ENCODE measurements at regions not wholly inside any gene's neighbourhood (a gene's known extent, or its start where the extent isn't known, plus 50 kb on each side); places are given as distances from the start of the nearest gene placed in this dataset.

DNA sequence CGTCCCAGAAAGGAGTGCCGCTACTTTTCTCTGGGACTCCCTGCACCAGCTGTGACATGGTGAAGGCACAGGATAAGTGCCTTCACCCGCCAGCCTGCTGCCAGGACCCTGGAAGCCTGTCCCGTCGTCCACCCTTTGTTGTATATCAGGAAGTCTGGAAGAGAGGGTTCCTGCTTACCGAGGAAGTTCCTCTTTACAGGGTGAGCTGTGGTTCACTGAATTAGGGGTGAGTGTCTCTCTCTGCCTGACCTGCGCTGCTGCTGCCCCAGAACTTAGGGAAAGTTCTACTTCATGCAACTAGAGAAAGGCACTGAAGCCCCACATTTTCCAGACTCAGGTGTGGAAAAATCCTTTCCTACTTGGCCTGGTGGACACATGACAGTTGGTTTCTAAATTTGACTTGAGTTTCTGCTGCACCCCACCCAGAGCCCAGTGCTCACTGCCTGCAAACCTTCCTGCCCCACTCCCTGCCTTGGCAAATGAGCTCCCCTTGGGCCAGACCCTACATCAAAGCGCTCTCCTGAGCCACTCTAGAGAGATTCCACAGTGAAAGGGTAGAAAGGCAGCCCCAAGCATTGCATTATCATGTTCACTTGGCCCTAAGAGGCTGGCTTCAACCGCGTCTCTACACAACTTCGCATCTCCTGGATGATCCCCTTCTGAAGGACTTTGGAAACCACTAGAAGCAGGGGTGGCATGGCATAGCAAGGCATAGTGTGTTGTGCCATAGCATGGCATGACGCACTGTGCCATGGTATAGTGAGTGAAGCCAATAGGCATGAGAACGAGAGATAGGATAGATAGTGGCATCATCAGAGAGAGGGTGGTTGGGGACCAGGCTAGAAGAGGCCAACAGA, 215.8 kb upstream of the CDYL start:
- no peak overlapping the region for H3K4me3 ChIP-seq (ENCODE audit: low read depth, low read length)
- TF ChIP-seq, protein P1, sequence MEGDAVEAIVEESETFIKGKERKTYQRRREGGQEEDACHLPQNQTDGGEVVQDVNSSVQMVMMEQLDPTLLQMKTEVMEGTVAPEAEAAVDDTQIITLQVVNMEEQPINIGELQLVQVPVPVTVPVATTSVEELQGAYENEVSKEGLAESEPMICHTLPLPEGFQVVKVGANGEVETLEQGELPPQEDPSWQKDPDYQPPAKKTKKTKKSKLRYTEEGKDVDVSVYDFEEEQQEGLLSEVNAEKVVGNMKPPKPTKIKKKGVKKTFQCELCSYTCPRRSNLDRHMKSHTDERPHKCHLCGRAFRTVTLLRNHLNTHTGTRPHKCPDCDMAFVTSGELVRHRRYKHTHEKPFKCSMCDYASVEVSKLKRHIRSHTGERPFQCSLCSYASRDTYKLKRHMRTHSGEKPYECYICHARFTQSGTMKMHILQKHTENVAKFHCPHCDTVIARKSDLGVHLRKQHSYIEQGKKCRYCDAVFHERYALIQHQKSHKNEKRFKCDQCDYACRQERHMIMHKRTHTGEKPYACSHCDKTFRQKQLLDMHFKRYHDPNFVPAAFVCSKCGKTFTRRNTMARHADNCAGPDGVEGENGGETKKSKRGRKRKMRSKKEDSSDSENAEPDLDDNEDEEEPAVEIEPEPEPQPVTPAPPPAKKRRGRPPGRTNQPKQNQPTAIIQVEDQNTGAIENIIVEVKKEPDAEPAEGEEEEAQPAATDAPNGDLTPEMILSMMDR (IDR thresholded peaks at IDR 0.05; ENCODE audit: insufficient read depth, low read depth, low read length), result no peak
- no peak for DNase-seq (ENCODE audit: low read depth)

DNA sequence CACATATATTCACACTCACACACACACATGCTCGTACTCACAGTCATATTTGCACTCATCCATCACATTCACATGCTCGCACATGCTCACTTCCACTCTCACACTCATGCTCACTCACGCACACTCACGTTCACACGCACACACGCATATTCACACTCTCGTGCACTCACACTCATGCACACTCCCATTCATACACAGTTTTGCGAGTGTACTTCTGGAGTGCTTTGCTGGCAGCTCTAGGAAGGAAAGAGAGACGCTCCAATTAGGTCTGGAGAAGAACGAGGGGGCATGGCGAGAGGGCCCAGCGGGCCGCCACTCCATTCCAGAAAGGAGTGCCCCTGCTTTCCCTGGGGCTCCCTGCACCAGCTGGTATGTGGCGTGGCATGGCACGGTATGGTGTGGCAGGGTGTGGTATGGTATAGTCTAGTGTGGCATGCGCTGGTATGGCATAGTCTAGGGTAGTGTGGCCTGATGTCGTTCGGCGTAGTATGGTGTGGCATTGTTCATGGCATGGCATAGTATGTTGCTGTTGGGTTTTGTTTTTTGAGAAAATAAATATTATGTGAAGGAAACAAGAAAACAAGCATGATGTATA, 216.8 kb upstream of the CDYL start:
- TF ChIP-seq, protein P1 (IDR thresholded peaks at IDR 0.05; ENCODE audit: insufficient read depth, low read depth, low read length), result no peak
- H3K4me3 ChIP-seq (ENCODE audit: low read depth, low read length), result no peak overlapping the region
- no peak for DNase-seq (ENCODE audit: low read depth)

DNA sequence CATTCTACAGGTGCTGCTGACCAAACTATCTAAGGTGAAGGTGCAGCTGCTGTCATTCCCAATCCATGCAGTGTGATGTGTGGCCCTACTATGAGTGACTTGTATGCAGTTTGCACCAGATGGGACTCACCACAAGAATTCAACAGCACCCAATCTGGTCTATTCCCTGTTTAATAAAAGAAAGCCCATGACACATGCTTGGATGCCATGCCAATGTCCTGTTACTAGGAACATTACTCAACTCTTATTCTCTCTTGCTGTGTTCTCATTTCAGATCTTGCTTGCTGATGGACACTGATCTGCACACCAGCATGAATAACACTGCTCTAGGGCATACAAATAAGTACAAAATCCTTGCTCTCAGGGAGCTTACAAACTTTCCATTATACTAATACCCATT, 221.6 kb upstream of the CDYL start:
- H3K4me3 ChIP-seq (ENCODE audit: low read depth, low read length), result no peak overlapping the region
- DNase-seq (ENCODE audit: low read depth), result no peak
- TF ChIP-seq, protein P1 (IDR thresholded peaks at IDR 0.05; ENCODE audit: insufficient read depth, low read depth, low read length), result no peak

DNA sequence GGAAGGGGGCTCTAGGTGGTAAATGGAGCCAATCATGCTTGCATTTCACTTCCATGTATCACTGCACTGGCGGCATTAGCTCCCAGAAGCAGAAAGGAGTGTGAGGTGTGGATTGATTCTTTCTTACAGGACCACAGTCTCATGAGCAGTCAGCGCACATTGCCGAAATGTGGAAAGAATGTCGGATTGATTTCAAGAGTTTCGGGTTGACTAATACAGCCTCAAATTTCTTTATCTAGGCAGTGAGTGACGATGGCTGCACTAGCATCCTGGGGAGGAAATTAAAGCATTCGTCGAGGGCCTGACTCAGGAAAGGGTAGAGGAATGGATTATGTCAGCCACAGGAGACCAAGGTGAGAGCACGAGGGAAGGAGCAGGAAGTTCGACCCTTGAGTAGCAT, 222.8 kb upstream of the CDYL start:
- no peak overlapping the region for H3K4me3 ChIP-seq (ENCODE audit: low read depth, low read length)
- TF ChIP-seq, protein P1 (IDR thresholded peaks at IDR 0.05; ENCODE audit: insufficient read depth, low read depth, low read length), result no peak
- DNase-seq (ENCODE audit: low read depth), result no peak

DNA sequence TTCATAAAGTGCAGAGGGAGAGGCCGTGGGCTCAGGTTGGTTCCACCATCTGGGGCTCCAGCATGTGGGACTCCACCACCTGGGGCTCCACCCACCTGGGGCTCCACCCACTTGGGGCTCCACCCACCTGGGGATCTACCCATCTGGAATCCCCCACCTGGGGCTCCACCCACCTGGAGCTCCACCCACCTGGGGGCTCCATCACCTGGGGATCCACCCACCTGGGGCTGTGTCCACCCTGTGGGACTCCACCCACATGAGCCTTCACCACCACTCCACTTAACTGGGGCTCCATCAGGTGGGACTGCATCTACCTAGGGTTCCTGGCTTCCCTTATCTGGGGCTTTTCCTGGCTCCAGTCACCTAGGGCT, 226.0 kb upstream of the CDYL start:
- H3K4me3 ChIP-seq (ENCODE audit: low read depth, low read length), result no peak overlapping the region
- TF ChIP-seq, protein P1 (IDR thresholded peaks at IDR 0.05; ENCODE audit: insufficient read depth, low read depth, low read length), result no peak
- DNase-seq (ENCODE audit: low read depth), result no peak

DNA sequence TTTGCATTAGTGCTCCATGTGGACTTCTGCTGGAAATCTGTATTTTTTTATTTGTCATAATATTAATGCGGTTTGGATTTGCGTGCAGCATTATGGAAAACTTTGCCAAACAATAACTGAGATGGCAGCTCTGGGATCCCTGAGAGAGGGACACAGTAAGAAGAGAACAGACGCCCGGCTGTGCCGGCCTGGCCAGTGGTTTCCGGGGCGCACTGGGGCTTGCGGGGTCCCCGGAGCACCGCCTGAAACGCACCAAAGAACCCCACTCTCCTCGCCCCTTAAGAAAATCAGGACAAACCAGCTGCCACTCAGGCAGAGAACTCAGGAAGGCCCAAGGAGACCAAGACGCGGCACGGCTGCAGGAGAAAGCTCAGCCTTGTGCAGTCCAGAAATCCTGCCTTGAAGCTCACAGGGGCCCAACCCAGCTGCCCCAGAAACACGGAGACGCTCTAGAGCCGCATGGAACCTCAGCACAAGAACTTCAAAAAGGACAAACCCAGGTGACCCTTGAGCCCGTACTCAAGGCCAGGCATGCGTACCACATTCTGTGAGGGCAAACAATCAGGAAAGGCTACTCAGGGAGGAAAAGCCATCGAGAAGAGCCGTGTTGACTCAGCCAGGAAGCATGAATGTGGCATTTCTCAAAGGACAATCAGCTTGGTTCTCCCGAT, 226.5 kb upstream of the CDYL start:
- TF ChIP-seq, protein P1 (IDR thresholded peaks at IDR 0.05; ENCODE audit: insufficient read depth, low read depth, low read length), result no peak
- DNase-seq (ENCODE audit: low read depth), result no peak

More for the DNA sequence above, 226.5 kb upstream of the CDYL start:
- no peak overlapping the region for H3K4me3 ChIP-seq (ENCODE audit: low read depth, low read length)

Measured in fibroblast of villous mesenchyme (primary cell).